HL-60 (cell line): ENCODE measurements at regions not wholly inside any gene's neighbourhood (a gene's known extent, or its start where the extent isn't known, plus 50 kb on each side); places are given as distances from the start of the nearest gene placed in this dataset.

Experiments used
- DNase-seq, 2 experiments: peaks; one replicate each; pipeline ENCODE4 v3.0.0-alpha.2; 2010 to 2020; ENCODE audit warnings: low read depth in 1 of 2, low spot score in 1 of 2
- H3K27ac ChIP-seq: fragments of 250-450 bp; sonication (Bioruptor Pico); replicated peaks from 2 replicates; pipeline ENCODE4 v1.5.1; 2020; ENCODE audit warnings: mild to moderate bottlenecking, moderate library complexity
- H3K27me3 ChIP-seq: fragments of 250-450 bp; sonication (Bioruptor Pico); 2 replicates; pipeline ENCODE4 v1.5.1; 2021; ENCODE audit warnings: mild to moderate bottlenecking, moderate library complexity; ENCODE audit not compliant: insufficient read depth, poor library complexity, severe bottlenecking
- H3K4me3 ChIP-seq: replicated peaks from 2 replicates; pipeline ENCODE4 v1.5.1; 2011; ENCODE audit warnings: mild to moderate bottlenecking, control low read depth, low read length; ENCODE audit not compliant: insufficient read depth
- CTCF ChIP-seq: IDR thresholded peaks from one replicate; pipeline ENCODE4 v1.5.1; 2011; ENCODE audit warnings: low read length, control low read depth, inconsistent platforms; ENCODE audit not compliant: insufficient read depth
- GABPA ChIP-seq: IDR thresholded peaks from 2 replicates; pipeline ENCODE4 v1.6.1; 2012; ENCODE audit warnings: low read depth
- POLR2AphosphoS5 ChIP-seq: IDR thresholded peaks from 2 replicates; pipeline ENCODE4 v1.6.1; 2012; ENCODE audit warnings: low read depth
- REST ChIP-seq: IDR thresholded peaks from 2 replicates; pipeline ENCODE4 v1.6.1; 2012; ENCODE audit warnings: low read depth; ENCODE audit not compliant: insufficient replicate concordance
- SPI1 ChIP-seq: IDR thresholded peaks from 2 replicates; pipeline ENCODE4 v1.6.1; 2012; ENCODE audit warnings: low read depth, mild to moderate bottlenecking, borderline replicate concordance

GRCh38 chr9:120259100-120259499 lies 320.9 kb downstream of the CDK5RAP2 start:
- H3K4me3 ChIP-seq = no peak overlapping the region
- DNase-seq = no peak
- H3K27me3 ChIP-seq = no peaks in the 10 kb centered on the region
- TF ChIP-seq POLR2AphosphoS5 (no peak), CTCF (no peak), REST (no peak), SPI1 (no peak), GABPA (no peak)
- no peak overlapping the region for H3K27ac ChIP-seq

- no peak for TF ChIP-seq GABPA
- TF ChIP-seq POLR2AphosphoS5 = no peak
- TF ChIP-seq REST = no peak
- no peak for TF ChIP-seq SPI1
- no peak for TF ChIP-seq CTCF
- Histone ChIP-seq H3K4me3 (no peak overlapping the region), H3K27me3 (no peaks in the 10 kb centered on the region), H3K27ac (no peak overlapping the region)
- DNase-seq = no peak
Measured at GRCh38 chr9:120258096-120258495, 321.9 kb downstream of the CDK5RAP2 start.

- no peak for DNase-seq
- no peak overlapping the region for H3K4me3 ChIP-seq
- H3K27ac ChIP-seq = no peak overlapping the region
- no peak for TF ChIP-seq CTCF
- no peak for TF ChIP-seq POLR2AphosphoS5
- TF ChIP-seq SPI1 = no peak
- no peak for TF ChIP-seq REST
- no peak for TF ChIP-seq GABPA
- H3K27me3 ChIP-seq = no peaks in the 10 kb centered on the region
Measured at GRCh38 chr9:120257483-120257882, 322.5 kb downstream of the CDK5RAP2 start.
